DOHH2 (cell line): ENCODE measurements at regions not wholly inside any gene's neighbourhood (a gene's known extent, or its start where the extent isn't known, plus 50 kb on each side); places are given as distances from the start of the nearest gene placed in this dataset.

Experiments used
- EZH2phosphoT487 ChIP-seq: fragments of 200-600 bp; sonication (generic); IDR thresholded peaks from 2 replicates; pipeline ENCODE4 v1.6.1; 2017; ENCODE audit warnings: borderline replicate concordance, mild to moderate bottlenecking, antibody characterized with exemption, low read length, moderate library complexity, mixed read lengths
- TF ChIP-seq, protein P1 (sequence below): fragments of 200-600 bp; sonication (generic); IDR thresholded peaks from one replicate; pipeline ENCODE4 v1.5.1; 2014; ENCODE audit warnings: antibody characterized with exemption, mild to moderate bottlenecking, low read depth, low read length; ENCODE audit not compliant: poor library complexity, severe bottlenecking

DNA sequence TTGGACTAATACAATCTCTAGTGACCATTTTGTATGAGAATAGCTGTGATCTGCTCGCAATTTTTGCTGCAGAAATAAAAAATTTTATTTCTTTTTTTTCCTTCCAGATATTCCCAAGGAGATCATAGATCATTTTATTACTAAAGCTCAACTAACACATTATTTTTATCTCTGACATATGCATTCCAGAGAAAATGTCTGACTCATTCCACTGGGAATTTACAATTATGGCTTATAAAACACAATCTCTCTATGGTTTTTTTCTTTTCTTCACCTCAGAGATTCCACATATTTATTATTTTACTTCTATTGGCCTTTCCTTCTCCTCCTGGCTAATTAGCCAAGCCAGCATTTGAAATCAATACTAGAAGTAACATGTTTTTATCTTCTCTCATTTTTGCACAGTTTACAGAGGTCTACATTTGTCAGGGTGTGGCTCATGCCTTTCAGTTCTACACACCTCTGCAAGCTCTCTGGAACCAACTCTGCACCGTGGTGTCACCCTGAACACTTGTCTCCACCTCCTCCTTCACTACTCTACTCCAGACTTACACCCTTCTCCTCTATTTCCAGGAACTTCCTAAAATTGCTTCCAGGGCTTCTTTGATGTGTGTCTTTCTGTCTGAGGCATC, 59.8 kb upstream of the GPM6A start:
- TF ChIP-seq, protein P1, sequence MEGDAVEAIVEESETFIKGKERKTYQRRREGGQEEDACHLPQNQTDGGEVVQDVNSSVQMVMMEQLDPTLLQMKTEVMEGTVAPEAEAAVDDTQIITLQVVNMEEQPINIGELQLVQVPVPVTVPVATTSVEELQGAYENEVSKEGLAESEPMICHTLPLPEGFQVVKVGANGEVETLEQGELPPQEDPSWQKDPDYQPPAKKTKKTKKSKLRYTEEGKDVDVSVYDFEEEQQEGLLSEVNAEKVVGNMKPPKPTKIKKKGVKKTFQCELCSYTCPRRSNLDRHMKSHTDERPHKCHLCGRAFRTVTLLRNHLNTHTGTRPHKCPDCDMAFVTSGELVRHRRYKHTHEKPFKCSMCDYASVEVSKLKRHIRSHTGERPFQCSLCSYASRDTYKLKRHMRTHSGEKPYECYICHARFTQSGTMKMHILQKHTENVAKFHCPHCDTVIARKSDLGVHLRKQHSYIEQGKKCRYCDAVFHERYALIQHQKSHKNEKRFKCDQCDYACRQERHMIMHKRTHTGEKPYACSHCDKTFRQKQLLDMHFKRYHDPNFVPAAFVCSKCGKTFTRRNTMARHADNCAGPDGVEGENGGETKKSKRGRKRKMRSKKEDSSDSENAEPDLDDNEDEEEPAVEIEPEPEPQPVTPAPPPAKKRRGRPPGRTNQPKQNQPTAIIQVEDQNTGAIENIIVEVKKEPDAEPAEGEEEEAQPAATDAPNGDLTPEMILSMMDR: no peak
- no peak for TF ChIP-seq EZH2phosphoT487
